HUES48 (cell line): ENCODE measurements at regions not wholly inside any gene's neighbourhood (a gene's known extent, or its start where the extent isn't known, plus 50 kb on each side); places are given as distances from the start of the nearest gene placed in this dataset.
"Not testable (repeated sequence)": the region's sequence is repeated elsewhere in the genome, so short reads cannot be mapped to it uniquely, and the experiment has no call there.

Experiments
- H3K27ac ChIP-seq: one replicate; pipeline ENCODE4 v1.7.0; 2013; ENCODE audit warnings: low read depth, low read length, inconsistent platforms
- H3K27me3 ChIP-seq: 2 replicates; pipeline ENCODE4 v1.6.1; 2013; ENCODE audit warnings: mild to moderate bottlenecking, low read length; ENCODE audit not compliant: control insufficient read depth, insufficient read depth
- H3K36me3 ChIP-seq: 2 replicates; pipeline ENCODE4 v1.6.1; 2013; ENCODE audit warnings: low read length; ENCODE audit not compliant: control insufficient read depth, insufficient read depth
- H3K4me1 ChIP-seq: 2 replicates; pipeline ENCODE4 v1.6.1; 2013; ENCODE audit warnings: mild to moderate bottlenecking, low read length; ENCODE audit not compliant: control insufficient read depth, insufficient read depth
- H3K4me3 ChIP-seq: 2 replicates; pipeline ENCODE4 v1.5.1; 2013; ENCODE audit warnings: mild to moderate bottlenecking, low read depth, low read length
- H3K9ac ChIP-seq: 2 replicates; pipeline ENCODE4 v1.6.1; 2013; ENCODE audit warnings: mild to moderate bottlenecking, low read depth, low read length, moderate library complexity
- H3K9me3 ChIP-seq: 2 replicates; pipeline ENCODE4 v1.6.1; 2013; ENCODE audit warnings: low read length; ENCODE audit not compliant: control insufficient read depth, insufficient read depth

DNA sequence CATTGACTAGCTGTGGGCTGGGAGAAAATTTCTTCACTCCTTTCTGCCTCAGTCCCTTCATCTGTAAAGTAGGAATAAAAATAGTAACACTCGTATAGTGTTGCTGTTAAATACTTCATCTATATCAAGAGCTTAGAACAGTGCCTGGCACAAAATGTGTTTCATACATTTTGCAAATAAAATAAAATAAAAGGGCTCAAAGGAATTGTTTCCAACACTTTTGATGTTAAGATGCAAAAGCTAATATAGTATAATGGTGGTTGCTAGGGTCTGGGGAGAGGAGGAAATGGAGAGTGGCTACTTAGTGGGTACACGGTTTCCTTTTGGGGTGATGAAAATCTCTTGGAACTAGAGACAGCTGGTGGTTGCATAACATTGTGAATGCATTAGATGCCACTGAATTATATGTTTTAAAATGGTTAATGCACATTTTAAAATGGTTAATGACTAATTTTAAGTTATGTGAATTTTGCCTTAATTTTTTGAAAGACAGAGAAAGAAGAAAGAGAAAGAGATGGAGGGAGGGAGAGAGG is 542.1 kb upstream of the ID2 start:
- Histone ChIP-seq H3K9ac (no peak overlapping the region), H3K4me3 (no peak overlapping the region), H3K4me1 (no peaks in the 10 kb centered on the region), H3K27me3 (no peaks in the 10 kb centered on the region), H3K9me3 (no peaks in the 10 kb centered on the region), H3K36me3 (no peaks in the 10 kb centered on the region), H3K27ac (no peak overlapping the region)

DNA sequence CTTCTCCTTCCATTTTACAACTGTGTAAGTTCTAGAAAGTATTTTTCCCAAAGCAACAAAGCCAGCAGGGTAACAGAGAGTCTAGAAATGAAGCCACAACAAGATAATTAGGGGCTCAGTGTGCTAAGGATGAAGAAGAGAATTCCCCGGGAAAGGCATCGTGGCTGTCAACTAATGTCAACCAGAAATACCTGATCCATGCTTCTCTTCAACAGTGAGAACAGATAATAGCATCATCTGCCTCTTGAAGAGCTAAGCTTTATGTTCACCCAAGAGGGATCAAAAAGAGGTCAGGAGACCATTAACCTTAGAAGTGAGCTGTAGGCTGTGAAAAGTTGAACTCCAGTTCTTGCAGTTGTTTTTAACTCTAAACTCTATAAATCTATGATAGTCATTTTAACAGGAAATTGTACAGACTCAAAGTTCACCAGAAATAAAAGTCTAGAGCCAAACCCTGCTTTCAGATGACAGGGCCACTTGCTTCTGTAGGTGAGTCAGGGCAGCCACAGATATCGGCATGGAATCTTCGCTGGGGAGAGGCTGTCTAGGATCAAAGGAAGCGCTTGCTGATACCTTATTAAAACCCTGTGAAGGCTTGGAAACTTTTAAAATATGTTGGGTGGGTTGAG is 540.7 kb upstream of the ID2 start:
- no peak overlapping the region for H3K27ac ChIP-seq
- no peaks in the 10 kb centered on the region for H3K9me3 ChIP-seq
- H3K4me3 ChIP-seq, result no peak overlapping the region
- H3K9ac ChIP-seq, result no peak overlapping the region
- no peaks in the 10 kb centered on the region for H3K4me1 ChIP-seq
- no peaks in the 10 kb centered on the region for H3K36me3 ChIP-seq
- H3K27me3 ChIP-seq, result no peaks in the 10 kb centered on the region

DNA sequence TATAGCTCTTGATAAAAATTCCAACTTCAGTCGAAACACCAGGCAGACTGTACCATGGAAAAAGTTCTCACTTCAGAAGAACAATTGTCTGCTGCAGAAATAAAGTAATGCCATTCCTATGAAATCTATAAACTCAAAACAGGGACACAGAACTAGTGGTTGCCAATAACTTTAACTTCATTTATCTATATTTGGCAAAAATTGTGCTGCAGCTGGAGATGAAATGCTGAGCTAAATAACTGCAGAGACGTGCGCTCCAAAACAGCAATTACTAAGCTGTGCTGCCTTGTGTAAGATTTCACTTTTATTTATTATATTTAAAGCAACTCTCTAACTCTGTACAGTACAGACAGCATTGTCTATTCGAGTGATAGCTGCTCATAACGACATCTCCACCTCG is 540.1 kb upstream of the ID2 start:
- H3K9ac ChIP-seq, result no peak overlapping the region
- H3K36me3 ChIP-seq, result no peaks in the 10 kb centered on the region
- no peak overlapping the region for H3K4me3 ChIP-seq
- H3K27me3 ChIP-seq, result no peaks in the 10 kb centered on the region
- no peaks in the 10 kb centered on the region for H3K9me3 ChIP-seq
- H3K4me1 ChIP-seq, result no peaks in the 10 kb centered on the region
- no peak overlapping the region for H3K27ac ChIP-seq

DNA sequence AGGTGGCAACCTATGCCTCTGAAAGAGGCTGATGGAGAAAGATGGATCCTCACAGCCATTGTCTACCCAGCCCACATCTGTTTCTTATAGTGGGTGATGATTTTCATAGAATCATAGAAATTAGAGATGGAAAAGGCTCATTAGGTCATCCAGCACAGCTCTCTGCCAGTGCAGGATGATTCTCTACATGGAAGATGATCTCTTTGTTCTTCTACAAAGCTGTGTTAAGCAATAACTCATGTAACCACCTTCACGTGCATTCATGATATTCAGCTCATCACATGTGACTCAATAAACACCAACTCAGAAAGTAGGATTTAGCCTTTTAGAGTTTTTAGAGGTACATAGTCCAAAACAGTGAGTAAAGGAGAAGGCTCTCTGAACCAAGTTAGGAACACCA is 539.4 kb upstream of the ID2 start:
- no peaks in the 10 kb centered on the region for H3K4me1 ChIP-seq
- H3K27me3 ChIP-seq, result no peaks in the 10 kb centered on the region
- H3K9me3 ChIP-seq, result no peaks in the 10 kb centered on the region
- H3K4me3 ChIP-seq, result no peak overlapping the region
- no peaks in the 10 kb centered on the region for H3K36me3 ChIP-seq
- no peak overlapping the region for H3K9ac ChIP-seq
- no peak overlapping the region for H3K27ac ChIP-seq

DNA sequence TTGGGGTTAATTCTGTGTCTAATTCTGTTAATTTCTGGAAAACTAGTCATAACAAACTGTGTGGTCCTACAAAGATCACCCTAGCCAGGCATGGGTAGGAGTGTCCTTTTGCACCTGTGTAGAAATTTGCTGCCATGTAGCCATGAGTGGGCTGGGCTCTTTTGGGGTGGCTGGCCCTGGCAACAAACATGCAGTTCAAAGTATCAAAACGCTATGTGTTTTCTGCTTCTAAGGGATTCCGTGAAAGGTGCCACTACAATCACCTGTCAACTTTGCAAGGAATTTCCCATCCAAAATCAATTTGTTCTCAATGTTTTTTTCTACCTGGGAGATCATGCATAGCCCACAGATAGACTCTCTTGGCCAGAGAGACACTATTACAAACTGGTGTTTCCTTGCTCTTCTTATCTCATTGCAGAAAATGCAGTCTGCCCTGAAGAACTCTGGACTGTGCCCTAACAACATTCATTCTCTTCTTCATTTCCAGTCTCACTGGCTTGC is 537.7 kb upstream of the ID2 start:
- Histone ChIP-seq H3K4me3 (no peak overlapping the region), H3K27ac (no peak overlapping the region), H3K9me3 (no peaks in the 10 kb centered on the region), H3K9ac (no peak overlapping the region), H3K36me3 (no peaks in the 10 kb centered on the region), H3K4me1 (no peaks in the 10 kb centered on the region), H3K27me3 (no peaks in the 10 kb centered on the region)

- Histone ChIP-seq H3K27ac (no peak overlapping the region), H3K9ac (no peak overlapping the region), H3K4me1 (no peaks in the 10 kb centered on the region), H3K36me3 (no peaks in the 10 kb centered on the region), H3K4me3 (no peak overlapping the region), H3K27me3 (no peaks in the 10 kb centered on the region), H3K9me3 (no peaks in the 10 kb centered on the region)
These were observed 537.1 kb upstream of the ID2 start for GRCh38 chr2:8144785-8145184.

DNA sequence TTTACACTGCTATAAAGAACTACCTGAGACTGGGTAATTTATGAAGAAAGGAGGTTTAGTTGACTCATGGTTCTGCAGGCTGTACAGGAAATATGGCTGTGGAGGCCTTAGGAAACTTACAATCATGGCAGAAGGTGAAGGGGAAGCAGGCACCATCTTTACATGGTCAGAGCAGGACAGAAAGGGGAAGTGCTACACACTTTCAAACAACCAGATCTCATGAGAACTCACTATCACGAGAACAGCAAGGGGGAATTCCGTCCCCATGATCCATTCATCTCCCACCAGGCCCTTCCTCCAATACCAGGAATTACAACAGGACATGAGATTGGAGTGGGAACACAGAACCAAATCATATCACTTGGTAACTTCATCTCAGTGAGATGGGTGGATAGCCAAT is 536.5 kb upstream of the ID2 start:
- H3K4me3 ChIP-seq, H3K36me3 ChIP-seq, H3K4me1 ChIP-seq, H3K27ac ChIP-seq, H3K27me3 ChIP-seq, H3K9ac ChIP-seq, H3K9me3 ChIP-seq: not testable (repeated sequence)

DNA sequence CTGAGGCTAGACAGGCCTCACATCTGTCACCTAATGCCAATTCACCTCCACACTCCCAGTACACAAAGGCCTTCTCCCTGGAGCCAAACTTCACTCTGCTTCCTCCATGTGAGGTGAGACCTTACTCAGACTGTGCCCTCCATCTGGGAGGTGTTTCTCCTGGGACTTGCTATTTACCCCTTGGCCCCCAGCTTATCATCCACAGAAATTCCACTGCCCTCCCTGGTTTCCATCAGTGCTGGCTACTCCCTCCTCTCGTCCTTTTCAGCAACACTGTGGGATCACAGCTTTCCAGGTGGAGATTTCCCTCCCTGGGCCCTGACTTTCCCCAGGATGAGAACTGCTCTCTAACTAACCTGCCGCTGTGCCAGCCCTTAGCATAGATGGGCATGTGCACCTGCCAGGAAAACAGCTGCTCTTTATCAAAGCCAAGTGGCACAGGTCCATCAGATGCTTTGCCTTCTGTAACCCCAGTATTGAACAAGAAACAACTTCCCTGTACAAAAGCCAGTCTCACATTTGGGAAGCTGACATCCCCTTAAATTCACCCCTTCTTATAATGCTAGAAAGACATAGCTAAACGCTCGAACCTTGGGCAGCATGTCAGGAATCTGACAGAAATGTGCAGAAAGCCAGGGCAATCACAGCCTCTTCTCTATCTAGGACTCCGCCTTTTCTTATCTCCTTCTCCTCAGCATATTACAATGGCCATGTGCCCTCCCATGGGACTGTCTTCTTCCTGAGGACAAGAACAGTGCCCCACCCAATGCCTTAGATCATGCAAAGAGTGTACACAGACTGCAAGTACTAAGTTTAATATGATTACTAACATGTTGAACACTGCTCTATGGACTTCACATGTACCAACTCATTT is 535.5 kb upstream of the ID2 start:
- Histone ChIP-seq H3K4me3 (no peak overlapping the region), H3K9me3 (no peaks in the 10 kb centered on the region), H3K27ac (no peak overlapping the region), H3K36me3 (no peaks in the 10 kb centered on the region), H3K27me3 (no peaks in the 10 kb centered on the region), H3K4me1 (no peaks in the 10 kb centered on the region), H3K9ac (no peak overlapping the region)

- Histone ChIP-seq H3K27ac (no peak overlapping the region), H3K9me3 (no peaks in the 10 kb centered on the region), H3K27me3 (no peaks in the 10 kb centered on the region), H3K9ac (no peak overlapping the region), H3K36me3 (no peaks in the 10 kb centered on the region), H3K4me3 (no peak overlapping the region), H3K4me1 (no peaks in the 10 kb centered on the region)
These were observed 533.4 kb upstream of the ID2 start for GRCh38 chr2:8148260-8149006.

GRCh38 chr2:8149007-8149405 is 532.9 kb upstream of the ID2 start:
- no peak overlapping the region for H3K27ac ChIP-seq
- H3K27me3 ChIP-seq, result no peaks in the 10 kb centered on the region
- no peak overlapping the region for H3K9ac ChIP-seq
- H3K9me3 ChIP-seq, result no peaks in the 10 kb centered on the region
- no peaks in the 10 kb centered on the region for H3K36me3 ChIP-seq
- H3K4me1 ChIP-seq, result no peaks in the 10 kb centered on the region
- H3K4me3 ChIP-seq, result no peak overlapping the region
